Right lobe of liver (tissue), 4 donors: ENCODE measurements at regions not wholly inside any gene's neighbourhood (a gene's known extent, or its start where the extent isn't known, plus 50 kb on each side); places are given as distances from the start of the nearest gene placed in this dataset.

ENCODE experiments used
- CTCF ChIP-seq, 4 donors: fragments of 200-600 bp in 3 of 4; fragments of 450-650 bp in 1 of 4; IDR thresholded peaks; one replicate each; pipeline versions ENCODE4 v1.5.1 to v1.8.0; 2016 to 2022; ENCODE audit warnings: antibody characterized with exemption in 4 of 4, mild to moderate bottlenecking in 2 of 4
- POLR2A ChIP-seq: fragments of 450-650 bp; IDR thresholded peaks from one replicate; pipeline ENCODE4 v1.6.1; 2017; ENCODE audit warnings: antibody characterized with exemption, mild to moderate bottlenecking
- donor health status: DM: no; HTN: no; CAD: no.
- donor health status: DM: no; HTN: no; CAD: no.
- donor health status: DM: no; HTN: yes; CAD: no.

DNA sequence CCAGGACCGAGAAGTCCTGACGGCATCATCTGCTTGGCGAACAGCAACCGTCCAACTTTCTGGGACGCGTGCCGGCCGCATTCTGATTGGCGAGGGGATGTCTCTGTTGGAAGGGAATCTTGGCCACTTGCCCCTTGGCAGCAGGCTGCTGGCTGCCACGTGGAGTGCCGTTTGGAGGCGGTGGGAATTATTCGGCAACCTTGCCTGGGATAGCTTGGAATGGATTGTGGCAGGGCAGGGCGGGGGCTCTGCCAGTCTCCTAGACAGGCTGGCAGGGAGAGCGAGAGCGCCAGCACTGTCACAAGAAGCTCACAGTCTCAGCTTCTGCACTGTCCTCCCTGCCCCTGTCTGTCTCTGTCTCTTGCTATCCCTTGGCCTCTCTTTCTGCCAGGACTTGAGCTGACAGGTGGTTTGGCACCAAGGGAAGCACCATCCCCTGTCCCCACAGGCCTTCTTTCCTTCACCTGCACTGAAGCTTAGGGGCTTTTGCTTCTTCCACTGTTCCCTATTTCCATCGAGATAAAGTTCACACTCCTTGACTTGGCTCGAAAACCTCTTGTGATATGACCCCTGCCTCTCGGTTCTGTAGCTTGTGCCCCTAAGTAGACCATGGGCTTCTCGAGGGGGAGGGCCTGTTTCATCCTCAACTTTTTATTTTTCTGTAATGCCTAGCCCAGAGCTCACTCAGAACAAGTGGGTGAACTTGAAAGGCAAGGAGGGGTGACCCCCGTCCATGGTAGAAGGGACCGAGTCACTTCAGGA, 201.9 kb downstream of the PHETA1 start:
- TF ChIP-seq CTCF (IDR thresholded peaks at IDR 0.05) (no peak), POLR2A (no peak)
